ENCODE measurements at regions not wholly inside any gene's neighbourhood (a gene's known extent, or its start where the extent isn't known, plus 50 kb on each side); places are given as distances from the start of the nearest gene placed in this dataset.
"Not testable (repeated sequence)": the region's sequence is repeated elsewhere in the genome, so short reads cannot be mapped to it uniquely, and the experiment has no call there.

GRCh38 chr22:27602390-27602789 is 199.2 kb downstream of the MN1 start:
- Histone ChIP-seq H3K79me2 (no peaks in the 10 kb centered on the region), H3K4me3 (ENCODE audit: low read depth, low read length) (no peak overlapping the region), H3K9me3 (ENCODE audit: control insufficient read depth, low read length) (no peaks in the 10 kb centered on the region), H3K36me3 (ENCODE audit: control insufficient read depth, insufficient read depth, low read length) (no peaks in the 10 kb centered on the region), H3K9ac (no peak overlapping the region), H3K4me2 (ENCODE audit: low read length) (no peak overlapping the region), H3K4me1 (no peaks in the 10 kb centered on the region), H3K27ac (no peak overlapping the region), H2AFZ (no peak overlapping the region), H3K27me3 (ENCODE audit: control insufficient read depth, insufficient read depth, low read length) (no peaks in the 10 kb centered on the region)
- TF ChIP-seq CTCF (IDR thresholded peaks at IDR 0.05), result no peak

GRCh38 chr22:27603111-27603799 is 198.3 kb downstream of the MN1 start:
- Histone ChIP-seq H3K27me3 (ENCODE audit: control insufficient read depth, insufficient read depth, low read length) (no peaks in the 10 kb centered on the region), H3K79me2 (no peaks in the 10 kb centered on the region), H3K27ac (no peak overlapping the region), H2AFZ (no peak overlapping the region), H3K4me2 (ENCODE audit: low read length) (no peak overlapping the region), H3K36me3 (ENCODE audit: control insufficient read depth, insufficient read depth, low read length) (no peaks in the 10 kb centered on the region), H3K4me1 (no peaks in the 10 kb centered on the region), H3K9ac (no peak overlapping the region), H3K9me3 (ENCODE audit: control insufficient read depth, low read length) (no peaks in the 10 kb centered on the region), H3K4me3 (ENCODE audit: low read depth, low read length) (no peak overlapping the region)
- no peak for TF ChIP-seq CTCF (IDR thresholded peaks at IDR 0.05)

- Histone ChIP-seq H2AFZ (no peak overlapping the region), H3K9me3 (ENCODE audit: control insufficient read depth, low read length) (no peaks in the 10 kb centered on the region), H3K27me3 (ENCODE audit: control insufficient read depth, insufficient read depth, low read length) (no peaks in the 10 kb centered on the region), H3K4me2 (ENCODE audit: low read length) (no peak overlapping the region), H3K9ac (no peak overlapping the region), H3K4me3 (ENCODE audit: low read depth, low read length) (no peak overlapping the region), H3K4me1 (no peaks in the 10 kb centered on the region), H3K27ac (no peak overlapping the region), H3K36me3 (ENCODE audit: control insufficient read depth, insufficient read depth, low read length) (no peaks in the 10 kb centered on the region), H3K79me2 (no peaks in the 10 kb centered on the region)
- no peak for TF ChIP-seq CTCF (IDR thresholded peaks at IDR 0.05)
Observed at GRCh38 chr22:27603800-27604144, 197.8 kb downstream of the MN1 start.

- TF ChIP-seq CTCF (IDR thresholded peaks at IDR 0.05), result no peak
- Histone ChIP-seq H3K36me3 (ENCODE audit: control insufficient read depth, insufficient read depth, low read length) (no peaks in the 10 kb centered on the region), H3K4me1 (no peaks in the 10 kb centered on the region), H3K9me3 (ENCODE audit: control insufficient read depth, low read length) (no peaks in the 10 kb centered on the region), H3K27me3 (ENCODE audit: control insufficient read depth, insufficient read depth, low read length) (no peaks in the 10 kb centered on the region), H3K27ac (no peak overlapping the region), H3K79me2 (no peaks in the 10 kb centered on the region), H3K4me3 (ENCODE audit: low read depth, low read length) (no peak overlapping the region), H3K9ac (no peak overlapping the region), H3K4me2 (ENCODE audit: low read length) (no peak overlapping the region), H2AFZ (no peak overlapping the region)
Observed at GRCh38 chr22:27605390-27605789, 196.2 kb downstream of the MN1 start.

- H3K4me1 ChIP-seq; H3K27me3 ChIP-seq (ENCODE audit: control insufficient read depth, insufficient read depth, low read length); H3K9ac ChIP-seq; H3K27ac ChIP-seq; H3K36me3 ChIP-seq (ENCODE audit: control insufficient read depth, insufficient read depth, low read length); H2AFZ ChIP-seq; H3K79me2 ChIP-seq; H3K9me3 ChIP-seq (ENCODE audit: control insufficient read depth, low read length); H3K4me3 ChIP-seq (ENCODE audit: low read depth, low read length); H3K4me2 ChIP-seq (ENCODE audit: low read length): not testable (repeated sequence)
Observed at GRCh38 chr22:27607750-27608149, 193.8 kb downstream of the MN1 start.
